ENCODE measurements at regions not wholly inside any gene's neighbourhood (a gene's known extent, or its start where the extent isn't known, plus 50 kb on each side); places are given as distances from the start of the nearest gene placed in this dataset.

GRCh38 chr1:219544163-219544846, 68.6 kb downstream of the ZC3H11B start:
- 80% methylated on average over 5 of the region's 5 CpGs for WGBS (ENCODE audit: insufficient coverage)
- H3K4me3 Mint-ChIP-seq = no peak overlapping the region
- Histone ChIP-seq H3K4me1 (ENCODE audit: control insufficient read depth, insufficient read depth, low read length) (no peaks in the 10 kb centered on the region), H3K27me3 (ENCODE audit: control insufficient read depth, insufficient read depth, low read length) (no peaks in the 10 kb centered on the region), H3K4me3 (ENCODE audit: low read length) (no peak overlapping the region), H3K9me3 (ENCODE audit: control insufficient read depth, insufficient read depth, low read length) (no peaks in the 10 kb centered on the region), H3K27ac (ENCODE audit: low read length) (no peak overlapping the region), H3K36me3 (ENCODE audit: control insufficient read depth, insufficient read depth, low read length) (no peaks in the 10 kb centered on the region)
- no peak for TF ChIP-seq CTCF (IDR thresholded peaks at IDR 0.05)
- no peaks in the 10 kb centered on the region for H3K27me3 Mint-ChIP-seq (ENCODE audit: low read depth in 2 of 2)
- H3K9me3 Mint-ChIP-seq = peaks cover 0 to 7% of the 10 kb centered on the region in 2 donors
- H3K27ac Mint-ChIP-seq = no peak overlapping the region
- ATAC-seq = no peak
- intact Hi-C loops (cut with micrococcal nuclease) = no loop called here
- no peaks in the 10 kb centered on the region for H3K36me3 Mint-ChIP-seq
- no peak for DNase-seq
- no peaks in the 10 kb centered on the region for H3K4me1 Mint-ChIP-seq

- H3K4me3 ChIP-seq (ENCODE audit: low read length) = no peak overlapping the region
- H3K27me3 Mint-ChIP-seq (ENCODE audit: low read depth in 2 of 2) = no peaks in the 10 kb centered on the region
- no peak for ATAC-seq
Measured at GRCh38 chr1:219542828-219543518, 69.9 kb downstream of the ZC3H11B start.

GRCh38 chr1:219541946-219542345, 71.0 kb downstream of the ZC3H11B start:
- Mint-ChIP-seq H3K27ac (no peak overlapping the region), H3K9me3 (peaks cover 0 to 2% of the 10 kb centered on the region in 2 donors), H3K27me3 (ENCODE audit: low read depth in 2 of 2) (no peaks in the 10 kb centered on the region), H3K4me1 (no peaks in the 10 kb centered on the region), H3K36me3 (no peaks in the 10 kb centered on the region), H3K4me3 (no peak overlapping the region)
- no peak for TF ChIP-seq CTCF (IDR thresholded peaks at IDR 0.05)
- Histone ChIP-seq H3K9me3 (ENCODE audit: control insufficient read depth, insufficient read depth, low read length) (no peaks in the 10 kb centered on the region), H3K36me3 (ENCODE audit: control insufficient read depth, insufficient read depth, low read length) (no peaks in the 10 kb centered on the region), H3K4me1 (ENCODE audit: control insufficient read depth, insufficient read depth, low read length) (no peaks in the 10 kb centered on the region), H3K4me3 (ENCODE audit: low read length) (no peak overlapping the region), H3K27me3 (ENCODE audit: control insufficient read depth, insufficient read depth, low read length) (no peaks in the 10 kb centered on the region), H3K27ac (ENCODE audit: low read length) (no peak overlapping the region)
- intact Hi-C loops (cut with micrococcal nuclease) = no loop called here
- DNase-seq (no peak), ATAC-seq (no peak)

More at GRCh38 chr1:219542828-219543518, 69.9 kb downstream of the ZC3H11B start:
- DNase-seq = no peak
- Histone ChIP-seq H3K27ac (ENCODE audit: low read length) (no peak overlapping the region), H3K9me3 (ENCODE audit: control insufficient read depth, insufficient read depth, low read length) (no peaks in the 10 kb centered on the region), H3K27me3 (ENCODE audit: control insufficient read depth, insufficient read depth, low read length) (no peaks in the 10 kb centered on the region), H3K4me1 (ENCODE audit: control insufficient read depth, insufficient read depth, low read length) (no peaks in the 10 kb centered on the region), H3K36me3 (ENCODE audit: control insufficient read depth, insufficient read depth, low read length) (no peaks in the 10 kb centered on the region)
- Mint-ChIP-seq H3K36me3 (no peaks in the 10 kb centered on the region), H3K4me1 (no peaks in the 10 kb centered on the region), H3K9me3 (peaks cover 0 to 5% of the 10 kb centered on the region in 2 donors), H3K4me3 (no peak overlapping the region), H3K27ac (no peak overlapping the region)
- WGBS (ENCODE audit: insufficient coverage) = 76% methylated on average over 5 of the region's 5 CpGs
- no peak for TF ChIP-seq CTCF (IDR thresholded peaks at IDR 0.05)
- intact Hi-C loops (cut with micrococcal nuclease) = no loop called here

Data from natural killer cell (primary cell).